Peyer's patch (tissue), 4 donors: ENCODE measurements at regions not wholly inside any gene's neighbourhood (a gene's known extent, or its start where the extent isn't known, plus 50 kb on each side); places are given as distances from the start of the nearest gene placed in this dataset.

Experiments used
- DNase-seq, 3 donors: peaks; one replicate each; pipeline ENCODE4 v3.0.0-alpha.2; 2017 to 2019
- H3K27ac ChIP-seq, 4 donors: fragments of 200-600 bp; sonication (generic); one replicate each; pipeline ENCODE4 v1.5.1; 2016 to 2019
- H3K27me3 ChIP-seq, 2 donors: fragments of 200-600 bp; sonication (generic); one replicate each; pipeline ENCODE4 v1.5.1; 2019
- H3K36me3 ChIP-seq, 3 donors: fragments of 200-600 bp; sonication (generic); one replicate each; pipeline ENCODE4 v1.5.1; 2016 to 2019
- H3K4me1 ChIP-seq, 4 donors: fragments of 200-600 bp; sonication (generic); one replicate each; pipeline ENCODE4 v1.5.1; 2016 to 2019
- H3K4me3 ChIP-seq, 4 donors: fragments of 200-600 bp; sonication (generic); 1 replicate in 3 of 4; 2 replicates in 1 of 4; pipeline ENCODE4 v1.5.1; 2016 to 2019; ENCODE audit warnings: mild to moderate bottlenecking in 1 of 4
- H3K9me3 ChIP-seq, 4 donors: fragments of 200-600 bp; sonication (generic); one replicate each; pipeline ENCODE4 v1.5.1; 2016 to 2019; ENCODE audit warnings: mild to moderate bottlenecking in 1 of 4
- CTCF ChIP-seq, 6 experiments: fragments of 450-650 bp in 4 of 6; fragments of 200-600 bp in 2 of 6; sonication (generic) in 1 of 6; IDR thresholded peaks; one replicate each; pipeline ENCODE4 v1.5.1; 2017 to 2019; ENCODE audit warnings: antibody characterized with exemption in 6 of 6, mild to moderate bottlenecking in 3 of 6, moderate library complexity in 1 of 6
- POLR2A ChIP-seq, 2 donors: fragments of 450-650 bp; IDR thresholded peaks; one replicate each; pipeline ENCODE4 v1.5.1; 2017; ENCODE audit warnings: antibody characterized with exemption in 2 of 2, mild to moderate bottlenecking in 2 of 2, moderate library complexity in 2 of 2

DNA sequence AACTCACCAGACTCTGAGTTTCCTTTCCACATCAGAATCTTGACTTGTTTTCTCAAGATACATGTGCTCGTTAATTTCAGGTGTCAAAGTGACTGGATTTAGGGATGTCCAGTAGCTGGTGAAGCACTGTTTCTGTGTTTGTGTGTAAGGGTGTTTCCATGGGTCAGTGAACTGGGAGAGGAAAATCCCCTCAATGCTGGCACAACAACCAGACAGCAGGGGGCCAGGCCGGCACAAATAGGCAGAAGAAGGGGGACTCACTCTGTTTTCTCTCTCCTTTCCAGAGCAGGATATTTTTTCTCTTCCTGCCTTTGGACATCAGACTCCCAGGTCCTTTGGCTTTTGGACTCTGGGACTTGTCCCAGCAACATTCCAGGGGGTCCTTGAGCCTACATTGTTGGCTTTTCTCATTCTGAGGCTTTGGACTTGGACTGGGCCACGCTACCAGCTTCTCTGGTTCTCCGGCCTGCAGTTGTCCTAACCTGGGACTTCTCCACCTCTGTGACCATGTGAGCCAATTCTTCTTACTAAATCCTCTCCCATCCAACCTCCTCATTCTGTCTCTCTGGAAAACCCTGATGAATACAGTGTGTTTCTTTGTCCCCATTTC lies 144.0 kb downstream of the CAAP1 start:
- no peak for TF ChIP-seq POLR2A (IDR thresholded peaks at IDR 0.05)
- no peak for TF ChIP-seq CTCF (IDR thresholded peaks at IDR 0.05)

GRCh38 chr9:26747611-26748010 lies 145.0 kb downstream of the CAAP1 start:
- no peak for DNase-seq
- Histone ChIP-seq H3K27me3 (no peaks in the 10 kb centered on the region), H3K27ac (no peak overlapping the region), H3K9me3 (no peaks in the 10 kb centered on the region), H3K4me3 (no peak overlapping the region), H3K36me3 (no peaks in the 10 kb centered on the region), H3K4me1 (no peaks in the 10 kb centered on the region)
- TF ChIP-seq CTCF (IDR thresholded peaks at IDR 0.05): no peak
- TF ChIP-seq POLR2A (IDR thresholded peaks at IDR 0.05): no peak

More for the DNA sequence above, 144.0 kb downstream of the CAAP1 start:
- H3K36me3 ChIP-seq: no peaks in the 10 kb centered on the region
- no peak overlapping the region for H3K4me3 ChIP-seq
- no peak for DNase-seq
- no peak overlapping the region for H3K27ac ChIP-seq
- no peaks in the 10 kb centered on the region for H3K4me1 ChIP-seq
- H3K9me3 ChIP-seq: no peaks in the 10 kb centered on the region
- no peaks in the 10 kb centered on the region for H3K27me3 ChIP-seq

- peak in 1 of 3 donors; percentile 47 for DNase-seq
- no peaks in the 10 kb centered on the region for H3K9me3 ChIP-seq
- H3K36me3 ChIP-seq: no peaks in the 10 kb centered on the region
- H3K4me1 ChIP-seq: no peaks in the 10 kb centered on the region
- no peak overlapping the region for H3K4me3 ChIP-seq
- TF ChIP-seq POLR2A (IDR thresholded peaks at IDR 0.05): no peak
- no peak overlapping the region for H3K27ac ChIP-seq
- no peaks in the 10 kb centered on the region for H3K27me3 ChIP-seq
Measured at GRCh38 chr9:26746357-26747072, 146.1 kb downstream of the CAAP1 start.

GRCh38 chr9:26745111-26745510 lies 147.5 kb downstream of the CAAP1 start:
- TF ChIP-seq CTCF (IDR thresholded peaks at IDR 0.05): no peak
- no peak for TF ChIP-seq POLR2A (IDR thresholded peaks at IDR 0.05)
- Histone ChIP-seq H3K27me3 (no peaks in the 10 kb centered on the region), H3K4me3 (no peak overlapping the region), H3K27ac (no peak overlapping the region), H3K36me3 (no peaks in the 10 kb centered on the region), H3K9me3 (no peaks in the 10 kb centered on the region), H3K4me1 (no peaks in the 10 kb centered on the region)
- DNase-seq: no peak

DNA sequence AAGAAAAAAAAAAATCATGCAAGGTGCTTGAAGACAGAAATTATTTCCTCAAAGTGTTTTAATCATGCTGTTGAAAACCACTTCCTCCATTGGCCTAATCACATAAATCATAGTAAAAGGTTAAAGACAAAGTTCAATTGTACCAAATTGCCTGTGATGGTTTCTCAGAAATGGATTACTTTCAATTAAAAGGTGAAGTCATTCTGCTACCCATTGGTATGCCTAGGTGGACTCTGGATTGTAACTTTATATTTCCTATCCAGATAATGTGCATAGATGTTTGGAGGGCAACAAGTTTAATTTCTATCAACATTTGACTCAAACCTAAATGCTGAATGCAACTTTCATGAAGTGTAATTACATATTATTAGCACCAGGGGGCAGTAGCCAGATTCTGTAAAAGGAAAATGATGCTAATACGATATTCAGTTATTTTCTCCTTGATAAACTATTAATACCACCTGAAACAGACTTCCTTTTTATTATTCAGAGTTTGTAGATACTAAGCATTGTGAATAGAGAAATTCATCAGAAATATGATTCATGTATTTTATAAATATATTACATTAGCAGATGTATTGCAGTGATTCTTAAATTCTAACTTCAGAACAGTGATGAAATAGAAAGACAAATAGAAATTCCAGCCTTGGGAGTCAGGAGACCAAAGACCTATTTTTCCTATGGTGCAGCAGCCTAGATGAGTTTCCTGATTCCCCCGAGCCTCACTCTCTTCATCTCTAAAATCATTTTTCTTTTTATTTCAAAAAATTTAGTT lies 148.2 kb downstream of the CAAP1 start:
- Histone ChIP-seq H3K36me3 (no peaks in the 10 kb centered on the region), H3K27ac (no peak overlapping the region), H3K4me3 (no peak overlapping the region), H3K27me3 (no peaks in the 10 kb centered on the region), H3K9me3 (no peaks in the 10 kb centered on the region), H3K4me1 (no peaks in the 10 kb centered on the region)
- TF ChIP-seq CTCF (IDR thresholded peaks at IDR 0.05) (peak; percentile 40 to 80 (median 74)), POLR2A (IDR thresholded peaks at IDR 0.05) (no peak)
- DNase-seq: no peak
